Lung (tissue), 11 donors: ENCODE measurements at regions not wholly inside any gene's neighbourhood (a gene's known extent, or its start where the extent isn't known, plus 50 kb on each side); places are given as distances from the start of the nearest gene placed in this dataset.

Experiments
- ATAC-seq: fragments of 200-7000 bp; cut with Tn5 transposase; one replicate; pipeline ENCODE4 v1.9.1; 2020; ENCODE audit warnings: moderate number of reproducible peaks; ENCODE audit not compliant: insufficient read depth, low FRiP score
- DNase-seq, 3 donors: peaks; one replicate each; pipeline ENCODE4 v3.0.0-alpha.2; 2013 to 2017
- H3K27ac ChIP-seq, 2 donors: one replicate each; pipeline ENCODE4 v1.5.1; 2013; ENCODE audit warnings: mild to moderate bottlenecking in 2 of 2, moderate library complexity in 2 of 2, control low read depth in 1 of 2, inconsistent platforms in 1 of 2, low read depth in 1 of 2, low read length in 1 of 2
- H3K27me3 ChIP-seq, 3 donors: one replicate each; pipeline ENCODE4 v1.5.1; 2013; ENCODE audit warnings: low read length in 2 of 3; ENCODE audit not compliant: control insufficient read depth in 3 of 3, insufficient read depth in 3 of 3
- H3K36me3 ChIP-seq, 4 donors: one replicate each; pipeline ENCODE4 v1.5.1; 2013; ENCODE audit warnings: low read length in 4 of 4, mild to moderate bottlenecking in 1 of 4, moderate library complexity in 1 of 4; ENCODE audit not compliant: control insufficient read depth in 4 of 4, insufficient read depth in 4 of 4
- H3K4me1 ChIP-seq, 5 donors: one replicate each; pipeline ENCODE4 v1.5.1; 2013; ENCODE audit warnings: low read length in 5 of 5, mild to moderate bottlenecking in 2 of 5, moderate library complexity in 1 of 5; ENCODE audit not compliant: control insufficient read depth in 5 of 5, insufficient read depth in 5 of 5
- H3K4me3 ChIP-seq: one replicate; pipeline ENCODE4 v1.5.1; 2013; ENCODE audit warnings: mild to moderate bottlenecking, control low read depth, moderate library complexity
- H3K9ac ChIP-seq, 2 donors: one replicate each; pipeline ENCODE4 v1.5.1; 2013; ENCODE audit warnings: low read length in 2 of 2, control low read depth in 1 of 2; ENCODE audit not compliant: insufficient read depth in 1 of 2
- H3K9me3 ChIP-seq, 4 donors: one replicate each; pipeline ENCODE4 v1.5.1; 2013; ENCODE audit warnings: low read length in 3 of 4, mild to moderate bottlenecking in 1 of 4, moderate library complexity in 1 of 4; ENCODE audit not compliant: control insufficient read depth in 4 of 4, insufficient read depth in 3 of 4
- CTCF ChIP-seq: IDR thresholded peaks from 2 replicates; pipeline ENCODE4 v1.5.1; 2012; ENCODE audit warnings: mild to moderate bottlenecking; ENCODE audit errors: control extremely low read depth, extremely low read depth
- WGBS, 2 donors: extraction: QIAGEN DNeasy Blood & Tissue Kit; methylation state at CpG; one replicate each; pipeline ENCODE4 v1.1.7; 2013; 5-methylcytosine and 5-hydroxymethylcytosine counted together
- donor health status: control.
- donor health status: control.
- donor health status: Bipolar disorder and iron deficiency.
- donor health status: healthy.
- donor health status: DM: yes; HTN: yes; CAD: no.

- no peak for ATAC-seq
- no peak for TF ChIP-seq CTCF
- Histone ChIP-seq H3K36me3 (no peaks in the 10 kb centered on the region), H3K9ac (no peak overlapping the region), H3K27ac (no peak overlapping the region), H3K4me1 (peaks cover 0 to 8% (median 1%) of the 10 kb centered on the region in 5 donors), H3K27me3 (no peaks in the 10 kb centered on the region), H3K9me3 (no peaks in the 10 kb centered on the region), H3K4me3 (no peak overlapping the region)
- 84 to 97% methylated on average over 1 of the region's 1 CpG for WGBS, 2 donors
- DNase-seq: no peak
Measured at GRCh38 chr1:172956871-172957270, 93.9 kb downstream of the TNFSF18 start.

- ATAC-seq (no peak), DNase-seq (no peak)
- Histone ChIP-seq H3K27ac (no peak overlapping the region), H3K27me3 (no peaks in the 10 kb centered on the region), H3K4me3 (no peak overlapping the region), H3K9ac (no peak overlapping the region), H3K36me3 (no peaks in the 10 kb centered on the region), H3K9me3 (no peaks in the 10 kb centered on the region), H3K4me1 (peaks cover 0 to 5% (median 0%) of the 10 kb centered on the region in 5 donors)
- no peak for TF ChIP-seq CTCF
Measured at GRCh38 chr1:172957491-172957890, 93.2 kb downstream of the TNFSF18 start.

GRCh38 chr1:172959571-172959970 lies 91.2 kb downstream of the TNFSF18 start:
- WGBS, 2 donors: 64 to 80% methylated on average over 2 of the region's 2 CpGs
- H3K4me1 ChIP-seq: peaks cover 0 to 3% (median 0%) of the 10 kb centered on the region in 5 donors
- no peaks in the 10 kb centered on the region for H3K9me3 ChIP-seq
- DNase-seq: no peak
- H3K36me3 ChIP-seq: no peaks in the 10 kb centered on the region
- no peak overlapping the region for H3K27ac ChIP-seq
- H3K4me3 ChIP-seq: no peak overlapping the region
- no peak for TF ChIP-seq CTCF
- ATAC-seq: no peak
- H3K9ac ChIP-seq: no peak overlapping the region
- no peaks in the 10 kb centered on the region for H3K27me3 ChIP-seq

GRCh38 chr1:172960019-172960418 lies 90.7 kb downstream of the TNFSF18 start:
- ATAC-seq: no peak
- no peak overlapping the region for H3K9ac ChIP-seq

More at GRCh38 chr1:172960019-172960418, 90.7 kb downstream of the TNFSF18 start:
- Histone ChIP-seq H3K4me1 (peaks cover 0 to 3% (median 0%) of the 10 kb centered on the region in 5 donors), H3K27me3 (no peaks in the 10 kb centered on the region), H3K4me3 (no peak overlapping the region), H3K36me3 (no peaks in the 10 kb centered on the region), H3K9me3 (no peaks in the 10 kb centered on the region), H3K27ac (no peak overlapping the region)
- WGBS, 2 donors: 95 to 98% methylated on average over 3 of the region's 3 CpGs
- no peak for TF ChIP-seq CTCF
- DNase-seq: no peak
